NOMO-1 treated with dmso at 0.1 percent for 144 hours (cell line): ENCODE measurements at regions not wholly inside any gene's neighbourhood (a gene's known extent, or its start where the extent isn't known, plus 50 kb on each side); places are given as distances from the start of the nearest gene placed in this dataset.

Source experiments
- DNase-seq: peaks from one replicate; lab custom pipeline; 2025; ENCODE audit not compliant: unreplicated experiment; lab: John Stamatoyannopoulos, UW

- DNase-seq: no peak
Observed at GRCh38 chr12:91928501-91928900, 217.1 kb downstream of the BTG1 start.

DNA sequence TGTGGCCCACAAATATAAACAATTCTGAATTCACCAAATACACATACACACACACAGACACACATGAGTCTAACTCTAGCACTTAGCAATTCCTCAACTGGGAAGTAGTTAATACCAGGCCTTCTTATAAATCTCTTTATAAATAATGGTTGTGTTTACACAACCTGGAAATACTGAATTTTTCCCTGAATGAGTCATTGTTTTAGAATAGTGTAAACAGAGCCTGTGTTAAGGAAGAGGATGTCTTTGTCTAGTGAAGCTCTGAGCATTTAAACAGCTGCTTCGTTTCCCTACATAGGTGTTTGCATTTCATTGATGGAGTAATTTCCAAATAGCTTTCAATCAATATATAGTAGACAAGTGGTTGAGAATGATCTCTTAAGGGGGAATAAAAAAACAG is 218.8 kb downstream of the BTG1 start:
- DNase-seq: no peak

GRCh38 chr12:91924827-91925226 is 220.8 kb downstream of the BTG1 start:
- DNase-seq: no peak

- no peak for DNase-seq
Observed at GRCh38 chr12:91923864-91924263, 221.8 kb downstream of the BTG1 start.

GRCh38 chr12:91922674-91923073 is 223.0 kb downstream of the BTG1 start:
- no peak for DNase-seq

DNA sequence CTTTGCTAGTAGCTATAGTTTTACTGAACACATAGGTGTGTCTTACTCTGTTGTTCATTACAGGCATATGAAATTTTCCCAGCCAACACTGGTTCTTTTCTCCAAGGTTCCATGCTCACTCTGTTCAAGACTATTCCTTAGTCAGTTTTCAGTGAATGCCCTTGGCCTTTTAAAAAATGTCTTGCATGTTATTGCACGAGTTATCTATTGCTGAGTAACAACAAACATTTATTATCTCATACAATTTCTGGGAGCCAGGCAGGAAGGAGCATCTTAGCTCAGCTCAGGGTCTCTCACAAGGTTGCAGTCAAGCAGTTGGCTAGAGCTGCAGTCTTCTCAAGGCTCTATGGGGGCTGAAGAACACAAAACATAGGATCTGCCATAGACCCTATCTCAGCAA is 223.5 kb downstream of the BTG1 start:
- DNase-seq: no peak

- DNase-seq: no peak
Observed at GRCh38 chr12:91921555-91921954, 224.1 kb downstream of the BTG1 start.

DNA sequence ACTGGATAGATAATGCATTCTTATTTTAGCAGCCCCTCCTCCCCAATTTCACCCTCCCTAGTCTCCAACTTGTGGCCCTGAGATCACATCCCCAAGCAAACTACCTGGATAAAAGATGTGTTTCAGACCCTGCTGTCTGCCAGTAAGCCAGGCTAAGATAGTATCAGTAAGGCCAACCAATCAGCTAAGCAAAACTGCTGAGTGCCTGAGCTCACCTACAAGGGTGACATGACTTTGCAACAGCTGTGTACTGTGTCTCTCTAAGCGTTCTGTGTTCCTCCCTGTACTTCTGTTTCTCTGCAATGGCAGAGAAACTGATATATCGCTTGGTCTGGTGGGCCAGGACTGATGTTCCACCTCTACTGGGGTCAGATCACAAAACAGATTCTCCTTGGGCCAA is 224.9 kb downstream of the BTG1 start:
- DNase-seq: no peak

DNA sequence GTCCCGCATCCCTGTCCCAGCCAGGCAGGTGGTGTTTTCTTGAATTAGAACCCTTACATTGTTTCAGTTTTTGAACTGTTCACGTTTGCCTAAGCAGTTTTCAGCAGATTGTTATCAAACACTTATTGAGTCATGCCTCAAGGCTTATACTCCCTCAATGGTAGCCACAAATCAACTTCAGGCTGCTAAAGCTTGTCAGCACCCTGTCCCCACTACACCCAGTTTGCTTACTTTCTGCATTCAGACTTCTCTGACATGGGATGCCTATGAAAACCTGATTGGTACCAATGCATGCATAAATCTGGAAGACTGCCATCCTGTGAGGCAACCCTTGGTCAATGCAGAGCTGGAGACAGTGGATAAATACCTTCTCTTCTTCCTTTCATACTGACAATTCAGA is 225.4 kb downstream of the BTG1 start:
- no peak for DNase-seq

DNA sequence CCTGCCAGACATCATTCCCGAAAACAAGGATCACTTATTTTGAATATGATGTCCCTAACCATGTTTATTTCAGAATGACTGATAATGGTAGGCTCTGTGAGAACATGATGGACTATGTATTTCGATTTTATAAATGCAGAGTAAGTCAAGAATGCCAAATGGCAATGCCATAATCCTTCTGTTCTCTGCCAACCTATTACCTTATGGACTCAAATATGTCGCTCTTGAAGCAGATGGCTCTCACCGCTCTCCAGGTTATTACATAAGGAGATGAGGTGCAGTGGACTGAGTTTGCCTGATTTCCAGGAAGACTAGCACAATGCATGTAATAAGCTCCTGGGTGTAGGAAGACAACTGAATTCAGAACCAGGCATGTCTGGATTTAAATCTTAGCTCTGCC is 227.2 kb downstream of the BTG1 start:
- no peak for DNase-seq

- no peak for DNase-seq
Observed at GRCh38 chr12:91914701-91915100, 230.9 kb downstream of the BTG1 start.

GRCh38 chr12:91913651-91914050 is 232.0 kb downstream of the BTG1 start:
- DNase-seq: no peak

GRCh38 chr12:91913124-91913523 is 232.5 kb downstream of the BTG1 start:
- DNase-seq: no peak

DNA sequence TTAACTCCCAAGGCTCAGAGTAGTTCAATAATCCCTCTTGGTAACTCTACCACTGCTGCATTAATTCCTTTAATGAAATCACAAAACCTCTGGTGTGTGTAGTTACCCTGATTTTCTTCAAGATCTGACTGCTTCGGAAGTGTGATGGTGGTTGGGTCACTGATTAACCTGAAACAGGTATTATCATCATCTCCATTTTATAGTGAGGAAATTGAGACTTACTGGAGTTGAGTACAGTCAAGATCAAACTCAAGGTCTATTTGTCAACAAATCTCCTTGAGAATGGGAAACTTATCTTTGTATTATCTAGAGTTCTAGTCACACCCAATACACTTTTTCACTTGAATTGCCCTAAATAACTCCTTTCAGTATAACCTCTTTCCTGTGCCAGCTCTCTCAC is 233.5 kb downstream of the BTG1 start:
- no peak for DNase-seq

- no peak for DNase-seq
Observed at GRCh38 chr12:91910871-91911388, 234.7 kb downstream of the BTG1 start.

DNA sequence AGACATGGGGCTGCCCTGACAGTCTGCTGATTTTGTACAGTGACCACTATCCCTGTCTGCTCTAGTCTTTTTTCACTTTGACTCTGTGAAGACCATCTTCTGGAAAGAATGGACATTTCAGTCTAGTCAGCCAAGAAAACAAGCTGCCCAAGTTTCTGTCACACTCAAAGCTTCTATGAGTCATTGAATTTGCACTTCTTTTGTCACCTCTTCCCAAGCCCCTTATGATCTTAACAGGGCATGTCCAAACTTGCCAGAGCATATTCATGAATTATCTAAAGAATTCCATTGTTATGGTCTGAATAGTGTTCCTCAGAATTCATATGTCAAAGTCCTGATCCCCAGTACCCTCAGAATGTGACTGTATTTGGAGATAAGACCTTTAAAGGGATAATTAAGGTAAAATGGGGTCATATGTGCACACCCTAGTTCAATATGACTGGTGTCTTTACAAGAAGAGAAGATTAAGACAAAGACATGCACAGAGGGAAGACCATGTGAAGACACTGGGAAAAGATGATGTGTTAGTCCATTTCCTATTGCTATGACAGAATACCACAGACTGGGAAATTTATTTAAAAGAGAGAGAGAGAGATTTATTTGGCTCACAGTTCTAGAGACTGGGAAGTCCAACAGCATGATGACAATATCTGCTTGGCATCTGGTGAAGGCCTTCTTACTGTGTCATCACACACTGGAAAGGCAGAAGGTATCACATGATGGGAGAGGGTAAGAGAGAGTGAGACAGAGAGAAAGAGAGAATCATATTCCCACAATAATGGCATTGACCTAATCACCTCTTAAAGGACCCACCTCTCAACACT is 242.6 kb downstream of the BTG1 start:
- no peak for DNase-seq

DNA sequence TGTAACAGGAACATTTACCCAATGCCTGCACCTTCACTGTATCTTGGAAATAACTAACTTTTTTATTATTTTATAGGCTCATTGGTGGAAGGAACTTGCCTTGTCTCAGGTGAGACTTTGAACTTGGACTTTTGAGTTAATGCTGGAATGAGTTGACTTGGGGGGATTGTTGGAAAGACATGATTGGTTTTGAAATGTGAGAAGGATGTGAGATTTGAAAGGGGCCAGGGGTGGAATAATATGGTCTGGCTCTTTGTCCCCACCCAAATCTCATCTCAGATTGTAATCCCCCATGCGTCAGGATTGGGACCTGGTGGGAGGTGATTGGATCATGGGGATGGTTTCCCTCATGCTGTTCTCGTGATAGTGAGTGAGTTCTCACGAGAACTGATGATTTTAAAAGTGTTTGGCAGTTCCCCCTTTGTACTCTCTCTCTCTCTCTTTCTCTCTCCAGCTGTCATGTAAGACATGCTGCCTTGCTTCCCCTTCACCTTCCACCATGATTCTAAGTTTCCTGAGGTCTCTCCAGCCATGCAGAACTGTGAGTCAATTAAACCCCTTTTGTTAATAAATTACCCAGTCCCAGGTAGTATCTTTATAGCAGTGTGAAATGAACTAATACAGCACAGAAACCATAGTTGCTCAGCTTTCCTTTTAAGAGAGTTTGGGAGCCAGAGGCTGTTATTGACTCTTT is 244.1 kb downstream of the BTG1 start:
- DNase-seq: no peak

DNA sequence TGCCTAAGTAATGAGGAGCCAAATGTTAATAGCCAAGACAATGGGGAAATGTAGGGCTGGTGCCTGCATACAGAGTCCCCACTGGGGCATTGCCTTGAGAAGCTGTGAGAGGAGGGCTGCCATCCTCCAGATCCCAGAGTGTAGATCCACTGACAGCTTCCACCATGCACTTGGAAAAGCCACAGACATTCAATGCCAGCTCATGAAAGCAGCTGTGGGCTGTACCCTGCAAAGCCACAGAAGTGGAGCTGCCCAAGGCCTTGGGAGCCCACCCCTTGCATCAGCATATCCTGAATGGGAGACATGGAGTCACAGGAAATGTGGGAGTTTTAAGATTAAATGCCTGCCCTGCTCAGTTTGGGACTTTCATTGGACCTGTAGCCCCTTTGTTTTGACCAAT is 244.7 kb downstream of the BTG1 start:
- no peak for DNase-seq

- DNase-seq: no peak
Observed at GRCh38 chr12:91899056-91899455, 246.6 kb downstream of the BTG1 start.

GRCh38 chr12:91897025-91897515 is 248.6 kb downstream of the BTG1 start:
- no peak for DNase-seq

GRCh38 chr12:91896286-91897024 is 249.2 kb downstream of the BTG1 start:
- no peak for DNase-seq

DNA sequence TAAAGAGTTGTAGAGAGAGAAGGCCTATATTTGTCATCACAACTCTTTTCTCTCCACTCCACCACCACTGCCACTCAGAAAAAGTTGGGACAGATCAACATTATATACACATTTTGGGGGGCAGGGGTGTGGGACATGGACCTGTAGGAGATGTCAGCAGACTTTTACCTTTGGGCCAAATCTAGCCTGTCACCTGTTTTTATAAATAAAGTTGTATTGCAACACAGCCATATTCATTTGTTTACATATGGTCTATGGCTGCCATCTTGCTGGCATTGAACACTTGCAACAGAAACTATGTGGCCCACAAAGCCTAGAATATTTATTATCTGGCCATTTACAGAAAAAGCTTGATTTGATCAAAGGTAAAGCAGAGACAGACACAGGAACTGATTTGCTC is 250.7 kb downstream of the BTG1 start:
- no peak for DNase-seq
